PC-9 (cell line): ENCODE measurements at regions not wholly inside any gene's neighbourhood (a gene's known extent, or its start where the extent isn't known, plus 50 kb on each side); places are given as distances from the start of the nearest gene placed in this dataset.

Source experiments
- BruUV-seq: library from RNA; stranded (reverse); fragments of 400-500 nt; replicated peaks from 2 replicates; lab custom pipeline; 2021; lab: Mats Ljungman, UMichigan
- CTCF ChIA-PET: fragments of 300-600 bp; sonication (Branson Sonifier 250); formaldehyde crosslinking; loops from one replicate; lab custom pipeline; 2022; ENCODE audit warnings: antibody characterized with exemption; lab: Charles Lee
- POLR2A ChIA-PET: fragments of 300-600 bp; sonication (Branson Sonifier 250); formaldehyde crosslinking; loops from one replicate; lab custom pipeline; 2022; ENCODE audit warnings: antibody characterized with exemption; ENCODE audit not compliant: unreplicated experiment; lab: Charles Lee
- DNase-seq, 2 experiments: peaks; one replicate each; pipeline versions ENCODE4 v3.0.0 to v3.0.0-alpha.2; 2015 to 2022; ENCODE audit warnings: mixed read lengths in 1 of 2
- H2AFZ ChIP-seq: fragments of 200-600 bp; sonication (generic); 2 replicates; pipeline ENCODE4 v1.8.1; 2017; ENCODE audit warnings: antibody characterized with exemption
- H3F3A ChIP-seq: fragments of 200-600 bp; sonication (generic); 2 replicates; pipeline ENCODE4 v1.8.1; 2017; ENCODE audit warnings: antibody characterized with exemption, mild to moderate bottlenecking, low read depth; ENCODE audit not compliant: insufficient read depth
- H3K27ac ChIP-seq: fragments of 200-600 bp; sonication (generic); 2 replicates; pipeline ENCODE4 v1.6.1; 2016; ENCODE audit warnings: mixed run types
- H3K27me3 ChIP-seq: fragments of 200-600 bp; sonication (generic); 2 replicates; pipeline ENCODE4 v1.6.1; 2016; ENCODE audit warnings: low read depth, mixed run types; ENCODE audit not compliant: insufficient read depth
- H3K36me3 ChIP-seq: fragments of 200-600 bp; sonication (generic); 2 replicates; pipeline ENCODE4 v1.6.1; 2016; ENCODE audit warnings: low read depth, mixed run types
- H3K4me1 ChIP-seq: fragments of 200-600 bp; sonication (generic); replicated peaks from 2 replicates; pipeline ENCODE4 v1.6.1; 2016; ENCODE audit warnings: mixed run types; ENCODE audit not compliant: insufficient read depth
- H3K4me2 ChIP-seq: fragments of 200-600 bp; sonication (generic); 2 replicates; pipeline ENCODE4 v1.6.1; 2017; ENCODE audit warnings: mixed run types
- H3K4me3 ChIP-seq: fragments of 200-600 bp; sonication (generic); 2 replicates; pipeline ENCODE4 v1.6.1; 2016; ENCODE audit warnings: mixed run types
- H3K79me2 ChIP-seq: fragments of 200-600 bp; sonication (generic); 2 replicates; pipeline ENCODE4 v1.6.1; 2017; ENCODE audit warnings: low read depth, mixed run types
- H3K9me2 ChIP-seq: fragments of 200-600 bp; sonication (generic); 2 replicates; pipeline ENCODE4 v1.8.1; 2017; ENCODE audit warnings: mild to moderate bottlenecking; ENCODE audit not compliant: insufficient read depth
- H3K9me3 ChIP-seq: fragments of 200-600 bp; sonication (generic); 2 replicates; pipeline ENCODE4 v1.8.1; 2016; ENCODE audit warnings: low read depth; ENCODE audit not compliant: insufficient read depth
- H4K20me1 ChIP-seq: fragments of 200-600 bp; sonication (generic); 2 replicates; pipeline ENCODE4 v1.8.1; 2017; ENCODE audit not compliant: insufficient read depth
- CTCF ChIP-seq: fragments of 200-600 bp; sonication (generic); conservative IDR thresholded peaks from 2 replicates; pipeline ENCODE4 v1.6.1; 2017; ENCODE audit warnings: mixed run types, antibody characterized with exemption, mild to moderate bottlenecking, moderate library complexity
- EZH2 ChIP-seq: fragments of 200-600 bp; sonication (generic); IDR thresholded peaks from 2 replicates; pipeline ENCODE4 v1.8.0; 2017; ENCODE audit warnings: antibody characterized with exemption, low read depth
- intact Hi-C: fragments of 100-400 bp; cut with micrococcal nuclease; formaldehyde crosslinking; loops from one replicate; pipeline ENCODE4 v1.10.0; 2022; ENCODE audit not compliant: unreplicated experiment

GRCh38 chr14:55912344-55912743 is 205.9 kb upstream of the PELI2 start:
- CTCF ChIA-PET, result no interaction called here
- Histone ChIP-seq H3K79me2 (no peaks in the 10 kb centered on the region), H3K4me2 (no peak overlapping the region), H3F3A (no peaks in the 10 kb centered on the region), H3K4me1 (no peaks in the 10 kb centered on the region), H3K27me3 (peaks cover 5% of the 10 kb centered on the region; the same call in 1 of the 2 replicates), H4K20me1 (no peaks in the 10 kb centered on the region), H3K9me2 (no peaks in the 10 kb centered on the region; the same call in 1 of the 2 replicates), H3K4me3 (no peak overlapping the region), H3K27ac (no peak overlapping the region), H3K9me3 (peaks cover 4% of the 10 kb centered on the region; the same call in 1 of the 2 replicates), H2AFZ (no peak overlapping the region), H3K36me3 (no peaks in the 10 kb centered on the region)
- no TSS peak for BruUV-seq
- DNase-seq, result no peak
- POLR2A ChIA-PET, result no interaction called here
- intact Hi-C loops, result no loop called here
- TF ChIP-seq CTCF (no peak), EZH2 (no peak)

- H3K4me2 ChIP-seq, result no peak overlapping the region
These were observed 204.7 kb upstream of the PELI2 start for GRCh38 chr14:55913324-55914025.

GRCh38 chr14:55914771-55915170 is 203.4 kb upstream of the PELI2 start:
- intact Hi-C loops, result no loop called here
- peaks cover 16% of the 10 kb centered on the region for H3K27me3 ChIP-seq
- TF ChIP-seq CTCF (no peak), EZH2 (no peak)
- H3K4me3 ChIP-seq, result no peak overlapping the region
- no peaks in the 10 kb centered on the region for H3K79me2 ChIP-seq
- H3K9me3 ChIP-seq, result peaks cover 4% of the 10 kb centered on the region; the same call in 1 of the 2 replicates
- CTCF ChIA-PET, result no interaction called here
- H3K9me2 ChIP-seq, result no peaks in the 10 kb centered on the region
- no peak for DNase-seq
- H3K27ac ChIP-seq, result no peak overlapping the region
- H3K4me2 ChIP-seq, result no peak overlapping the region
- no peak overlapping the region for H2AFZ ChIP-seq
- POLR2A ChIA-PET, result no interaction called here
- no peaks in the 10 kb centered on the region for H3K4me1 ChIP-seq
- BruUV-seq, result no TSS peak
- H3F3A ChIP-seq, result no peaks in the 10 kb centered on the region
- no peaks in the 10 kb centered on the region for H3K36me3 ChIP-seq
- no peaks in the 10 kb centered on the region for H4K20me1 ChIP-seq

More at GRCh38 chr14:55913324-55914025, 204.7 kb upstream of the PELI2 start:
- Histone ChIP-seq H3K9me3 (peaks cover 4% of the 10 kb centered on the region; the same call in 1 of the 2 replicates), H3K36me3 (no peaks in the 10 kb centered on the region), H2AFZ (no peak overlapping the region), H4K20me1 (no peaks in the 10 kb centered on the region), H3K79me2 (no peaks in the 10 kb centered on the region), H3K4me1 (no peaks in the 10 kb centered on the region), H3K27me3 (peaks cover 15% of the 10 kb centered on the region), H3K9me2 (no peaks in the 10 kb centered on the region), H3F3A (no peaks in the 10 kb centered on the region), H3K4me3 (no peak overlapping the region), H3K27ac (no peak overlapping the region)
- ChIA-PET POLR2A (no interaction called here), CTCF (no interaction called here)
- intact Hi-C loops, result no loop called here
- TF ChIP-seq EZH2 (no peak), CTCF (no peak)
- BruUV-seq, result no TSS peak
- no peak for DNase-seq
